ENCODE measurements at regions not wholly inside any gene's neighbourhood (a gene's known extent, or its start where the extent isn't known, plus 50 kb on each side); places are given as distances from the start of the nearest gene placed in this dataset.

- no peak for TF ChIP-seq CTCF (IDR thresholded peaks at IDR 0.05)
Observed at GRCh38 chr7:46212425-46213153, 291.5 kb upstream of the IGFBP3 start.

- no peak for TF ChIP-seq CTCF (IDR thresholded peaks at IDR 0.05)
Observed at GRCh38 chr7:46210467-46210866, 289.4 kb upstream of the IGFBP3 start.

GRCh38 chr7:46209611-46210388 lies 288.7 kb upstream of the IGFBP3 start:
- TF ChIP-seq CTCF (IDR thresholded peaks at IDR 0.05) = no peak

- no peak for TF ChIP-seq CTCF (IDR thresholded peaks at IDR 0.05)
Observed at GRCh38 chr7:46208635-46209525, 287.8 kb upstream of the IGFBP3 start.

GRCh38 chr7:46207931-46208634 lies 287.0 kb upstream of the IGFBP3 start:
- no peak for TF ChIP-seq CTCF (IDR thresholded peaks at IDR 0.05)

- TF ChIP-seq CTCF (IDR thresholded peaks at IDR 0.05) = no peak
Observed at GRCh38 chr7:46206476-46207060, 285.5 kb upstream of the IGFBP3 start.

Data from LNCAP (cell line).